HUES6 (cell line): ENCODE measurements at regions not wholly inside any gene's neighbourhood (a gene's known extent, or its start where the extent isn't known, plus 50 kb on each side); places are given as distances from the start of the nearest gene placed in this dataset.

Experiments used
- H3K27ac ChIP-seq: 2 replicates; pipeline ENCODE4 v1.7.0; 2013; ENCODE audit warnings: low read depth, mild to moderate bottlenecking, low read length, inconsistent platforms
- H3K27me3 ChIP-seq: 2 replicates; pipeline ENCODE4 v1.6.1; 2013; ENCODE audit warnings: low read length; ENCODE audit not compliant: control insufficient read depth, insufficient read depth
- H3K36me3 ChIP-seq: 2 replicates; pipeline ENCODE4 v1.6.1; 2013; ENCODE audit warnings: low read length; ENCODE audit not compliant: control insufficient read depth, insufficient read depth
- H3K4me1 ChIP-seq: 2 replicates; pipeline ENCODE4 v1.6.1; 2013; ENCODE audit warnings: low read length; ENCODE audit not compliant: control insufficient read depth, insufficient read depth
- H3K4me3 ChIP-seq: 2 replicates; pipeline ENCODE4 v1.5.1; 2013; ENCODE audit warnings: low read depth, low read length
- H3K9ac ChIP-seq: one replicate; pipeline ENCODE4 v1.6.1; 2013; ENCODE audit warnings: mild to moderate bottlenecking, low read length
- H3K9me3 ChIP-seq: 2 replicates; pipeline ENCODE4 v1.6.1; 2013; ENCODE audit warnings: low read depth, low read length; ENCODE audit not compliant: control insufficient read depth, insufficient read depth

DNA sequence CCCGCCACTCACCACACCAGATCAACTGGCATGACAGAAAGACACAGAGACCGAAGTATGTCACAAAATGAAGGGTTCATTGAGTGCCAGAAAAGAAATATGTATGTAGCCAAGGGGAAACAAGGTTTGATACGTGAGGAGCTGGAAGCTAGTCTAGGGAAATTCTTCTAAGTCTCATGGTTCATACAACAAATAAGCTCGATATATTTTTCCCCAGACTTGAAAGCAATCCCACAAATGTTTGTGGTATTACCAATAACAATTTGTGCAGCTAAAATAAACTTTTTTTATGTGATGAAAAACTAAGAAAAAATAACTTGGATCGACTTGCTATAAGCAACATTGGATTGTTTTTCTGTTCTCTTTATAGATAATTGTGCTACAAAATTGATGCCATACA lies 777.0 kb downstream of the TSN start:
- H3K36me3 ChIP-seq, result no peaks in the 10 kb centered on the region
- H3K27me3 ChIP-seq, result no peaks in the 10 kb centered on the region
- peaks cover 6% of the 10 kb centered on the region for H3K4me1 ChIP-seq
- no peak overlapping the region for H3K9ac ChIP-seq
- H3K4me3 ChIP-seq, result no peak overlapping the region
- H3K27ac ChIP-seq, result no peak overlapping the region
- H3K9me3 ChIP-seq, result no peaks in the 10 kb centered on the region

DNA sequence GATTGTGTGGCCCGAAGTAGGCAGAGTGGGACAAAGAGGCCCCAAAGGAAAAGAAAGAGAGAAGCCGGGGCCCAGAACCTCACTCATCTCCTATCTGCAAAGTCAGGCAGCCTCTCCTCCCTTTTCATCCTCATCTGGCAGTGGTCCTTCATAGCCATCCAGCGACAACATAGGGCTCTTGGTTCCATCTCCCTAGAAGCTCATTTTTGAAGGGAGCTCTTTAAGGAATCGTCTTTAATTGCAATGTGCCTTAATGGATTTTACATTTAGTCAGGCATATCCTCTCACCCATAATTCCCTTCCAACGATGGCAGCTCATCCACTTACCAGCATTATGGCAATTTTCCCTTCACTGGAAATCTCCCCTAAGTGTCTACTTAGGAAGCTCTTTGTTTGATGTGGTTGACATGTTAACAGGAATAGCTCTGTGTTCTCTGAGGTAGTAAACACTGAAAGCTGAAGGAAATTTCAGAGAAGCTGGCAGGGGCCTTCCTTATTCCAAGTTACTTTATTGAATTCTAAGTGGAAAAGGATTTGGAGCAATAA lies 780.6 kb downstream of the TSN start:
- Histone ChIP-seq H3K27me3 (no peaks in the 10 kb centered on the region), H3K4me3 (no peak overlapping the region)

GRCh38 chr2:122539311-122539710 lies 783.9 kb downstream of the TSN start:
- Histone ChIP-seq H3K9ac (no peak overlapping the region), H3K9me3 (no peaks in the 10 kb centered on the region), H3K36me3 (no peaks in the 10 kb centered on the region), H3K27ac (no peak overlapping the region), H3K4me1 (no peaks in the 10 kb centered on the region), H3K4me3 (no peak overlapping the region), H3K27me3 (no peaks in the 10 kb centered on the region)

More for the DNA sequence above, 780.6 kb downstream of the TSN start:
- Histone ChIP-seq H3K9ac (no peak overlapping the region), H3K9me3 (no peaks in the 10 kb centered on the region), H3K27ac (no peak overlapping the region), H3K4me1 (peaks cover 6% of the 10 kb centered on the region), H3K36me3 (no peaks in the 10 kb centered on the region)

DNA sequence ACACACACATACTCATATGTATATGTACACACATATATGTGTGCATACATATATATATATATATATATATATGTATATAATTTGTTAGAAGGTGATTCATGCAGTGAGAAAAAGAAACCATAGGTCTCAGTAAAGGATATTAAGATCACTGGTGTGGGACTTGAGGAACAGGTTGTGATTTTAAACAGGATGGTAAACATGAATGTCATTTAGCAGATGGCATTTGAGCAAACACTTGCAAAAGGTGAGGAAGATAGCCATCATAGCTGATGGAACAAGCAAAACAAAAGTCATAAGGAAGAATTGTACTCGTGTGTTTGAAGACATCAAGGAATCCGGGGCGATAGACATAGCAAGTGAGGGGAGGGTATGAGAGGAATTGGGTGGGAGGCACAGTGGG lies 784.5 kb downstream of the TSN start:
- Histone ChIP-seq H3K27ac (no peak overlapping the region), H3K4me3 (no peak overlapping the region), H3K9me3 (no peaks in the 10 kb centered on the region), H3K9ac (no peak overlapping the region), H3K4me1 (no peaks in the 10 kb centered on the region), H3K27me3 (no peaks in the 10 kb centered on the region), H3K36me3 (no peaks in the 10 kb centered on the region)

GRCh38 chr2:122542236-122542635 lies 786.8 kb downstream of the TSN start:
- H3K9ac ChIP-seq, result no peak overlapping the region
- no peak overlapping the region for H3K27ac ChIP-seq
- no peaks in the 10 kb centered on the region for H3K27me3 ChIP-seq
- H3K36me3 ChIP-seq, result no peaks in the 10 kb centered on the region
- H3K9me3 ChIP-seq, result no peaks in the 10 kb centered on the region
- no peaks in the 10 kb centered on the region for H3K4me1 ChIP-seq
- H3K4me3 ChIP-seq, result no peak overlapping the region

- Histone ChIP-seq H3K4me3 (no peak overlapping the region), H3K9me3 (no peaks in the 10 kb centered on the region), H3K27me3 (no peaks in the 10 kb centered on the region), H3K4me1 (no peaks in the 10 kb centered on the region), H3K36me3 (no peaks in the 10 kb centered on the region), H3K9ac (no peak overlapping the region), H3K27ac (no peak overlapping the region)
Observed at GRCh38 chr2:122542646-122543045, 787.2 kb downstream of the TSN start.

DNA sequence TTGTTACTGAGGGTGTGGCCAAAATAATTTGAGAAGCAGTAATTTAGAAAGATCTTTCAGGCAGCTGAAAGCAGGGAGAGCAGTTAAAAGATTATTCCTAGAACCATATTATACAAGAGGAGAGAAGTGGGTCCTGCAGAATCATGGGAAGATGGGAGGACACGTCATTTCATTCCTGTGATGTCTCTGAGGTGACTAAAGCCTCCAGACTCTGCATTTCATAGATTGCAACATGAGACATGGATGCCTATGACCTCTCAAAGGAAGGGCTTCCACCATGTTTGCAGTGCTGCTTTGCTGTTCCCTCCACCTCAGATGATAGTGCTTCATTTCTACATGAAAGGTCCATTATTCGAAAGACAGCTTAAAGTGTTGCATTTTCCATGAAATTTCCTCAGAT lies 788.4 kb downstream of the TSN start:
- no peaks in the 10 kb centered on the region for H3K4me1 ChIP-seq
- H3K4me3 ChIP-seq, result no peak overlapping the region
- H3K27me3 ChIP-seq, result no peaks in the 10 kb centered on the region
- no peaks in the 10 kb centered on the region for H3K9me3 ChIP-seq
- no peak overlapping the region for H3K9ac ChIP-seq
- no peak overlapping the region for H3K27ac ChIP-seq
- no peaks in the 10 kb centered on the region for H3K36me3 ChIP-seq

DNA sequence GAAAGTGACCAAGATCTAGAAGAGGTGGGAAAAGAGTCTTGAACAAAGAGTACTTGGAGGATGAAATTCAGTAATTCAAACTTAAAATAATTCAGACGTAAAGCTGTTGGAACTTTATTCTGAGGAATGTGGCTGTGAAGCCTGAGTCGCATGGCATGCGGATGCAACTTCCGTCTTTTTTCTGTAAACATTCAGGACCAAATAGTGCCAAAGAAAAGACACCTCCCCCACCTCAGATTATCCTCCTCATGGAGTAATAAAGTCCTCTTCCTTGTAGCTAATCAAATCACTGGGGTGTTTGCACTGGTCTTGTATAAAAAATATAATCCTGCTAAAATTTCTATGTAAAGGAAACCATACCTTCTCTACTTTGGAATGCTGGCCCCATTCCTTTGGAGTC lies 790.4 kb downstream of the TSN start:
- H3K9ac ChIP-seq, result no peak overlapping the region
- no peaks in the 10 kb centered on the region for H3K4me1 ChIP-seq
- no peak overlapping the region for H3K27ac ChIP-seq
- H3K9me3 ChIP-seq, result peaks cover 10% of the 10 kb centered on the region
- H3K4me3 ChIP-seq, result no peak overlapping the region
- H3K27me3 ChIP-seq, result no peaks in the 10 kb centered on the region
- H3K36me3 ChIP-seq, result no peaks in the 10 kb centered on the region

DNA sequence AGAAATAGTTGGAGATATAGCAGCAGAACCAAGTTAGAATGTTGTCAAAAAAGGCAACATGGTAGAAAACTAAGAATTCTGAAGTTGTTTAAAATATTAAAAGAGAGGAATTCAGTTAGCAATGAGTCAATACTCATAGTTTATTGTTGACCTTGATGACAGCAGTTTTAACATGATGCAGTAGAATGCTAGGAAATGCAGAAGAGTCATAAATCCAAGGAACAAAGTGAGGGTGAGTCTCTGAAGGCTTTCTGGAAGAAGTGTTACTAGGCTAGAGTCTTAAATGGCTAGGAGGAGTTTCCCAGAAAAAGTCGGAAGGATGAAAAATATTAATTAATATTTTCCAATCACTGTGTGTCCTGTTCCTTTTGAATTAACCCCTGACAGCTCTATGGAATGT lies 807.3 kb downstream of the TSN start:
- no peak overlapping the region for H3K9ac ChIP-seq
- H3K4me1 ChIP-seq, result no peaks in the 10 kb centered on the region
- no peak overlapping the region for H3K27ac ChIP-seq
- H3K27me3 ChIP-seq, result no peaks in the 10 kb centered on the region
- H3K36me3 ChIP-seq, result no peaks in the 10 kb centered on the region
- H3K9me3 ChIP-seq, result no peaks in the 10 kb centered on the region
- no peak overlapping the region for H3K4me3 ChIP-seq

DNA sequence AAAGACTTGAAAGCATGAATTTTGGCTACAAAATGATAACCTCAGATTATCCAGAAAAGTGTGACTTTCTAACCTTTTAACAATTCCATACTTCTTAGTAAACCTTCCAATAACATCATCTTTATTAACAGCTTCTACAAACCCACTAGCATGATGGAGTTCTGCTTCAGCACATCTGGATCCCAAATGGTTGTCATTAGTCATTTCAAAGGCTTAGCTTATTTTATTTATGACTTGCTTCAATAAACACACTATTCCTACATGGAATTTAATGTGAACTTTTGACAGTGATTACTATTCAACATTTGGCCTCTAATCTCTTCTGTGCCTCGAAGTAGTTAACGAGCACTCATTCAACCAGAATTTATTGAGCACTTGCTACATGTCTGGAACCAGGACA lies 808.3 kb downstream of the TSN start:
- no peaks in the 10 kb centered on the region for H3K4me1 ChIP-seq
- H3K36me3 ChIP-seq, result no peaks in the 10 kb centered on the region
- no peaks in the 10 kb centered on the region for H3K27me3 ChIP-seq
- H3K4me3 ChIP-seq, result no peak overlapping the region
- no peak overlapping the region for H3K27ac ChIP-seq
- no peaks in the 10 kb centered on the region for H3K9me3 ChIP-seq
- no peak overlapping the region for H3K9ac ChIP-seq

DNA sequence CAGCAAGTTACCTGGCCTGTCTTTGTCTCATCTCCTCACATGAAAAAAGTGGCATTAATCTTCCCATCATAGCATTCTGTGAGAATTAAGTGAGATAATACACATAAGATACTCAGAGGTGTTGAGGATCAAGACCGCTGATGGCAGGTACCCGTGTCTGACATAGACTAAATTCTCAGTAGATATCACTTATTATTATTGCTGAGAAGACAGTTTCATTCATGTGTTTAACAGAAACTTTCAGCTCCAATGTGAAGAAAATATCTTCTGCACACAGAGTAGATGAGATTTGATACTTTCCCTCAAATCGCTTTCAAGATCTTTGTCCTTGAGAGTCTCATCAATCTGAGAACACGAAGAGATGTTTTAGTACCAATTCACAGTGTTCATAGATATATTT lies 809.4 kb downstream of the TSN start:
- H3K27me3 ChIP-seq, result no peaks in the 10 kb centered on the region
- H3K9me3 ChIP-seq, result no peaks in the 10 kb centered on the region
- no peaks in the 10 kb centered on the region for H3K36me3 ChIP-seq
- no peaks in the 10 kb centered on the region for H3K4me1 ChIP-seq
- H3K27ac ChIP-seq, result no peak overlapping the region
- no peak overlapping the region for H3K4me3 ChIP-seq
- H3K9ac ChIP-seq, result no peak overlapping the region

GRCh38 chr2:122565364-122565763 lies 809.9 kb downstream of the TSN start:
- no peaks in the 10 kb centered on the region for H3K36me3 ChIP-seq
- no peak overlapping the region for H3K4me3 ChIP-seq
- H3K9me3 ChIP-seq, result no peaks in the 10 kb centered on the region
- no peak overlapping the region for H3K9ac ChIP-seq
- H3K4me1 ChIP-seq, result no peaks in the 10 kb centered on the region
- no peaks in the 10 kb centered on the region for H3K27me3 ChIP-seq
- H3K27ac ChIP-seq, result no peak overlapping the region
